Activated CD8-positive, alpha-beta memory T cell treated with anti-CD3 and anti-CD28 coated beads, Interleukin-2, amount 50 U/mL, for 24 hours (primary cell): ENCODE measurements at regions not wholly inside any gene's neighbourhood (a gene's known extent, or its start where the extent isn't known, plus 50 kb on each side); places are given as distances from the start of the nearest gene placed in this dataset.

Experiments
- DNase-seq: peaks from one replicate; pipeline ENCODE4 v3.0.0-alpha.2; 2020; ENCODE audit errors: extremely low read depth

DNA sequence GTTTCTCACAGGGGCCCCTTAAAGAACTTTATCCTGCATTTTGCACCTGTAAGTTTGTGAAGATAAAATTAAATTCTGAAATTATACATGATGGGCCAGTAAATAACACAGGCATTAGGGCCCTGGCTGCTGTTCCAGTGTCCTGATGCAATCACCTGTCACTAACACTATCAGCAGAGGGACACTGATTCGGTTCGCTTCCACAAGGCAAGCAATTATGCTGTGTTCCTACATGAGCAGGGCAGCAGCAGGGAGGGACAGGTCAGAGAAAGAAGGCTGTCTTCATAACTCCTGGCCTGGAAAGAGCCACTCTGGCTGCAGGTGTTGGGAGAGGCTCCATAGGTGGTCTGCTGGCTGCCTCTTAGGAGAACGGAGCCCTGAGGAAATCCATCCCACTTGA, 487.3 kb downstream of the MID1IP1 start:
- no peak for DNase-seq

DNA sequence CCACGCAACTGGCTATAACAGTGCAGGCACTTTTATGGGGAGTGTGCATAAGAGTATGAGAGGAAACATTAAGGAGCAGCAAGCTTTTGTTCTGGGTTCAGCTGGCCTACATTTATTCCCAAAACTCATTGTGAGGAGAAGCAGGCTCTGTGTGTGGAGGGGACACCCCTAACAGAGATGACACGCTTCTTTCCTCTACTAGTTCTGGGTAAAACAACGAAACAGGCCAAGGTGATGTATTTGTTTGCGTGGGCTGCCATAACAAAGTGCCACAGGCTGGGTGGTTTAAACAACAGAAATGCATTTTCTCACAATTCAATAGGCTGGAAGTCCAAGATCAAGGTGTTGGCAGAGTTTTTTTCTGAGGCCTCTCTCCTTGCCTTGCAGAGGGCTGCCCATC, 488.6 kb downstream of the MID1IP1 start:
- no peak for DNase-seq

DNA sequence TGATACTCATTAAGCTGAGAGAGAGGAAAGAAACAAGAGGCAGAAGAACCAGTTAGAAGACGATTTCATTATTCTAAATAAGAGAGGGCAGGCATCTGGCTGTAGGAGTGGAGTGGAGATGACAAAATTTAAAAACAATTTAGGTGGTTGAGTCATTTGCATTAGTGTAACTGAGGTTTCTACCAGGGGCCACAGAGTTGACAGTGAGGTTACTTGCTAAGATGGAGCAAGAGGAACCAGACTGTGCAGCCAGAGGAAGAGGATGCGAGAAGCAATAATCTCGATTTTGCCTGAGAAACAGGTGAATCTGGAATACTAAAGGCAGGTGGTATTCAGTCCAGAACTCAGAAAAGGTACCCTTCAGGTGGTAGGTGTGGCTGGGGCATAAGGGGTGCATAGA, 491.9 kb downstream of the MID1IP1 start:
- DNase-seq: no peak

DNA sequence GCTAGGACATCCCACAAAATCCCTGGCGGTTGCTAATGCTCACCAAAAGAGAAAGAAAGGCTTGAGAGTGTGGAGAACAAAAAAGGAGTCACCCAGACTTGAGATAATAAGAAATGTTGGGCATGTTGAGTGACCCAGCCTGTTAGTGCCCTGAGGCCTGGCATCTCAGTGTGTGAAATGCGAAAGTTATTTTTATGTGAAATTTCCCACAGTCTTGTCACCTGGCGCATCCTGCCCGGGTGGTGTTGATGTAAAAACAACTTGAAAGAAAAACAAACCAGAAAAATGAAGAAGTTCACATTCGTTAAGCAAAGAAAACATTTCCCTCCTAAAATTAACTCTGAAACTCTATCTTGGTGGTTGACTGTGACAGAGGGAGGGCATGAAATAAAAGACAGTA, 495.2 kb downstream of the MID1IP1 start:
- no peak for DNase-seq

DNA sequence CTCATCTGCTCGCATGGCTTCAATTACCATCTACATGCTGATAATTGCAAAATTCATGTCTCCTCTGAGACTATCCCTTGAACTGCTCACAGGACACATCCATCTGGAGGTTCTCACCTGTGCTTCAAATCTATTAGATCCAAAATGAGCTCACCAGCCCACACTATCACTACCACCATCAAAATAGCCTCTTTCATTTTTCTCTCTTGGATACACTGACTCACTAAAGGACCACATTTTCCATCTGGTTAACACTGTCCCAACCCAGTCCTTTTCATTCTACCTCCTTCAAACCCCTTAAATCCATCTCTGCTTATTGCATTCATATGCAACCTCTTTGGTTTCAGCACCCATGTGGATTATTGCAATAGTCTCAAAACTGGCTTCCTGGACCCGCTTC, 497.6 kb downstream of the MID1IP1 start:
- DNase-seq: no peak

DNA sequence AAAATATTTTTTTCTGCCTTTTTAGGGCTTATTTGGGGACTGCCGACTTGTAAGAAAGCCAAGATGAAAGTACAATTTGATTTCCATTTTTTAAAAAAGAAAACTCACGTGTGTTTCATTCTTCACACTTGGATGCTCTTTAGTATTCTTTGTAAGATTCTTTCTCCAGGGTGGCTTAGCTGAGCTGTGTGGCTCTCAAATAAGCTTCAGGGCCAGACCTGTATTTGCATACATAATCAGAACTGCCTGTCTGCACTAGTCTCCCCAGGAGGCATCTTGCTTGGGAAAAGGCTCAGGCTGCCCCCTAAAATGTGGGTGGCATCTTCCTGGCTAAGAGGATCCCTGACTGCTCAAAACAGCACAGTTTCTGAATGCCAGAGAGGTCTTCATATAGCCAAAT, 498.4 kb downstream of the MID1IP1 start:
- no peak for DNase-seq

DNA sequence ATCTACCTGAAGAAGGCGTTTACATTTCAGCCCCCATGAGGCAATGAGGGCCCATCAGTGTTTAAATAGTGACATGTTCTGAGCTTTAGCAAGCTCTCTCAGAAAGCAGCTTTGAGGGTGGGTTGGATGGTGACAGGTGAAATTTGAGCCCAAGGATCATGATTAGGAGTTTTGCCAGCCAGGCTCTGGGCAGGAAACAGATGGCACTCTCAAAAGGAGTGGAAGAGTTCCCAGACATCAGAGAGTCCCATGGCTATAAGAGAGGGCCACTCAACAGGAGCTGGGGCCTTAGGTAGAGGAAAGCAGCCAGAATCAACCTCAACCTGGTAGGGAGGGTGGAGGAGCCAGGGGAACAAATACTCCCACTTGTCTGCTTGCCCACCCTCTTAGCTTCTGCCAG, 499.8 kb downstream of the MID1IP1 start:
- DNase-seq: no peak

DNA sequence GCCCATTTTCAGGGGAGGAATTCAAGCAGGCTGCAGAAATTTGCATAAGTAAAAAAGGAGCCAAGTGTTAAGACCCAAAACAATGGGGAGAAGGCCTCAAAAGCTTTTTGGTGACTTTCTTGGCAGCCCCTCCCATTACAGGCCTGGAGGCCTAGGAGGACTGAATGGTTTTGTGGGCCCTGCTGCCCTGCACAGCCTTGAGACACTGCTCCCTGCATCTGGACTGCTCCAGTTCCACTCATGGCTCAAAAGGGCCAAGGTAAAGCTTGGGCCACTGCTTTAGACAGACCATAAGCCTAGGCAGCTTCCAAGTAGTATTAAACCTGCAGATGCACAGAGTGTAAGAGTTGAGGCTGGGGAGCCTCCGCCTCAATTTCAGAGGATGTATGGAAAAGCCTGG, 501.6 kb downstream of the MID1IP1 start:
- no peak for DNase-seq

DNA sequence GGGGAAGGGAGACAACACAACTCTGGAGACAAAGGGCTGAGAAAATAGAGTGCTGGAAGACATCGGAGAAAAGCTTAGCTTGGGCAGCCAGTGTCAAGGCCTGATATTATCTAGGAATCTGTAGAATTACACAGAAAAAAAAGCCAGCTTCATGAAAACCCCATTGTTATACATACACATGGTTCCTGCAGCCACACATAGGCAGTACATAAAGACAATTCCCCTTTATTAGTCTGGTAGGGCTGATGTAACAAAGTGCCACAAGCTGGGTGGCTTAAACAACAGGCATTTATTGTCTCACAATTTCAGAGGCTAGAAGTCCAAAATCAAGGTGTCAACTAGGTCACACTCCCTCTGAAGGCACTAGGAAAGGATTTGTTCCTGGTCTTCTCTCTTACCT, 503.5 kb downstream of the MID1IP1 start:
- no peak for DNase-seq

DNA sequence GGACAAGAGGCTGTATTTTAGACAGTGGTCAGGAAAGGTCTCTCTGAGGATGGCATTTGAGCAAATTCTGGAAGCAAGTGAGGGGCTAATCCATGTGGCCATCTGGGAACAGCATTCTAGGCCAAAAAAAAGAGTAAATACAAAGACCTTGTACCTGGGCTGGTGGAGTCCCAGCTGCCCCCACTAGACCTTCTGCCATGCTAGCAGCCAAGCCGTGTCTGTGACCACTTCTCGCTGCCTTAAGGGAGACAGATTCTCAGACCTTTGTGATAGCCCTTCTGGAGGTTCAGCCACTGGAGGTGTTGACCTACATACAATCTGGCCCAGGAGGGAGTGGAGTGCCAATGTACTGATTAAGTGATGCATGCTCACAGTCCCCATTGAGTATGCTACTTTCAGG, 506.2 kb downstream of the MID1IP1 start:
- no peak for DNase-seq

DNA sequence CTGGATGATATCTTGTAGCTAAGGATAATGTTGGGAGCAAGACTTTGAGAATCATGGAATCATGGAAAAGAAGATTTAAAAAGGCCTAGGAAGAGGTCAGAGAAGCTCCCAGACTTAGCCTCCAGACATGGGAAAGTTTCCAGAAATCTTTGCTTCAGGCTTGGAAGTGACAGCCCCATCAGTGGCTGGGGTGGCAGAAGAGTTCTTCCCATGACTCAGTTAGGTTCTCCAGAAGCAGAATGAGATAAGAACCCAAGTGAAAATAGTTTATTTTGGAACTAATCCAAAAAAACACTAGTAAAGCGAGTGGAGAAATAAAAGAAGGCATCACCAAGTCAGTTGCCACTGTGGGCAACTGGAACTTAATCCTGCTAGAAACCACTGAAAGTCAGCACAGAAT, 506.9 kb downstream of the MID1IP1 start:
- no peak for DNase-seq

DNA sequence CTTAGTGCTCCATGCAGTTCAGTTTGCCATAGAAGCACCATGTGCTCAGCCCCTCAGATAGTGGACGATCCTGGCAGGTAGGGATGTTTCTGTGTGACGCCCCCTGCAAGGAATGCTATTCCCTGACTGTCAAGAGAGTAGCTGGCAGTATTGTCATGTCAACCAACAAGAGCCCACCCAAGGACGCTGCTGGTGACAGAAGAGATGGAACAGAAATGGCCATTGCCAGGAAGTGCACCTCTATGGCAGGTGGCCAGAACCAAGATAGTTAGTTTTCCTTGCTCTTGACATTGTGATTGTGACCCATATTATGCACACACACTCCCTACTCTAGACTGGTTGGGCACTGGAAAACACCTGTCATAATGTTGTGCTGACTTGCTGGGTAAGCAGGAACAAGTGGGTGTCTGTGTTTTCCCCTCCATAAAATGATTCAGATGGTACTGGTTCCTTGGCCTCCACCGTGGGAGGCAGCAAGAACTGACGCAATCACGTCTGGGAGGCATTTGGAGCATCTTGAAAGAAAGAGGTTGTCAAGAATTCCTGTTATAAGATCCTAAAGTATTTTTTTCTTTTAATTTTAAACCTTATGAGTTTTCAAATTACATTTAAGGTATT, 507.9 kb downstream of the MID1IP1 start:
- DNase-seq: no peak

DNA sequence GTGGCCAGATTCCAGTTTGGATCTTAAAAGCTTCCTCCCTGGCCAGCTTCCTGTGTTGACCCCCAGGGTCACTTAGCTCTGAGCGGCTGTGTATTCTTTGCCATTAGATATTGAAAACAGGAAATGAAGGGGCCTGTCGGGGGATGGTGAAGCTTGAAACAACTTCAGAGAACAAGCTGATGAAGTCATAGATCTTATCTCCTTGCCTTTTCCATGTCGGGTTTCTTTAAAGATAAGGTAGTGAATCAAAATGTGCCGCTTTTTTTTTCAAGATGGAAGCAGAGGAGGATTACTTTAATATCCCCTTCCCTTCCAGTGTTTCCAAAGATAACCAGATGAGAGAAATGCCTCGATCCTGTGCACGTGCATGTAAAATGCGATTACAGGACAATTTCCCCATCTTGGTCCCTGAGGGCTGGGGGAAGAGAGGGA, 508.5 kb downstream of the MID1IP1 start:
- no peak for DNase-seq

DNA sequence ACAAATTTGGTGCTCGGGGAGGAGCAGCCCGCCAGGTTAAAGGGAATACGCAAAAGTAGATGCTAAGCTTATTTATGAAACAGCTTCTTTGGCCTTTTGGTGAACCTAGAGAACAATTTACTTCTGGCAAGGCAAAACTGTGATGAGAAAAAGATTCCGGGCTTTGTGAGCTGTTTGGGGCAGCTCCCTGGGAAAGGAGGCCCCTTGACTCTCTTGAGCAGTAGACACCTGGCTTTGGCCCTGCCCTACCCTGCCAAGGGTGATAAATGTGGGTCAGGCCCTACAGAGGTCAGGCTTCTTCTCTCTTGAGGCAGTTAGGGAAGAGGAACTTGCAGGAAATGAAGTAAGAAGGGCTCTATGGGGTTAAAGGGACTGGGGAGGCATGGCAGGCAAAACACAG, 509.6 kb downstream of the MID1IP1 start:
- no peak for DNase-seq

DNA sequence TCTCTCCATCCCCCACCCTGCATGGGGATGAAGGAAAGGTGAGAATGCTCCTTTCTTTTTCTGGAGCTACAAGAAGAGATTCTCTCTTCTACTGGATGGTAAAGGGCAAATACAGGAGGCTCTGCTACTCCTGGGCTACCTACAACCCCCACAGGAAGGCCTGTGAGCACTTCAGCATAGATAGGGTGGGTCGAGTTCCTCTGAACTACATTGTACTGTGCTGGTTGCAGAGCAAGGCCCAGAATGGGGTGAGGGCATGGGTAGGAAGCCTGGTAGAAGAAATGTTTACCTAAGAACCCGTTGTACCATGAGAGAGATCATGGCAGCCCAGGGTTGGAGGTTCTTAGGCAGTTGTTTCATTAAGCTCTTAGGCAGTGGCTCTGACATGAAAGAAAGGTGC, 510.4 kb downstream of the MID1IP1 start:
- DNase-seq: no peak

DNA sequence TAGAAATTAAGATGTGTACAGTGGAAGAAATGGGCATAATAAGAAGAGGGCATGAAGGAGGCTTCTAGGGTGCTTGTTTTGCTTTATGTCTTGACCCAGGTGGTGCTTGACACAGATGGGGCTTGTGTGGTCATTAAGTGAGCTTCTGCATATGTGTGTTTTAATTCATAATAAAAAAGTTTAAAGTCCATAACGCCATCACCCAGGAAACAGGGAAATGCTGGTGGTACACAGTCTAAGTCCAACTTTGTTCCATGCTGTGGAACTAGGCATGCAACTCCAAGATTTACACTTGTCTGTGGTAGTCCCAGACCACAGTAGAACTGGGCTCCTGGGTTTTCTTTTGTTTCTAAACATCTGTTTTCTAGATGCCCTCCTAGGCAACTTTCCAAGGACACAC, 511.9 kb downstream of the MID1IP1 start:
- no peak for DNase-seq

DNA sequence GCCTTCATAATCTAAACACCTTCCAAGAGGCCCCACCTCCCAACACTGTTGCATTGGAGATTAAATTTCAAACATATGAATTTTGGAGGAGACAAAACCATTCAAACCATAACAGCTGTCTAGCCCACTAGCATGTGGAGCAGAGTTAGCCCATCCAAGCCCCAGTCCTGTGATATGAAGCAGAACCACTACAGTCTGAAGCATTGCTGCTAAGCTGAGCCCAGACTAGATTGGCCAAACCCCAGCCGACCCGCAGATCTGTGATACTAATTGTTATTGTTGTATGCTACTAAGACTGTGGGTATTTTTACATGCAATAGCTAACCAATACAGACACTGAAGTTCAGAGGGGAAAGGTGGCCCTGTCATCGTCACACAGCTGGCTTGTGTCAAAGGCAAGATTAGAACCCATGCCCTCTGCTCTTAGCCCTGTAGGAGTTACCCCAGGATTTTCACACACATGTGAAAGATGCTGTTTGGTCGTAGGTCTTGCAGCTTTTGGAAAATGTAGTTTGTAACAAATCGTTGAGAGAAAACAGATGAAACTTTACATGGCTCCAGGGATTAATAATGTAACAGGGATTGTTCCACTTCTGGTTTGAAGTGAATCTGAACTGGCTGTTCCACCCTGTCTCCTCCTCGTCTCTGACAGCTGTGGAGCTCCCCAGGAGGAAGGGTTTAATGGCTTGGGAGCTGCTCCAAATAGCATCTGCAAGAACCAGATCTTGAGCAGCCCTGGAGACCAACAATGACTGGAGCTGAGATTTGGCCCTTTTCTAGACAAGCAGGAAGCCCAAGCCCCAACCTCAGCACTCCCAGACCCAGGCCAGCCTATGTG, 517.5 kb downstream of the MID1IP1 start:
- DNase-seq: no peak

DNA sequence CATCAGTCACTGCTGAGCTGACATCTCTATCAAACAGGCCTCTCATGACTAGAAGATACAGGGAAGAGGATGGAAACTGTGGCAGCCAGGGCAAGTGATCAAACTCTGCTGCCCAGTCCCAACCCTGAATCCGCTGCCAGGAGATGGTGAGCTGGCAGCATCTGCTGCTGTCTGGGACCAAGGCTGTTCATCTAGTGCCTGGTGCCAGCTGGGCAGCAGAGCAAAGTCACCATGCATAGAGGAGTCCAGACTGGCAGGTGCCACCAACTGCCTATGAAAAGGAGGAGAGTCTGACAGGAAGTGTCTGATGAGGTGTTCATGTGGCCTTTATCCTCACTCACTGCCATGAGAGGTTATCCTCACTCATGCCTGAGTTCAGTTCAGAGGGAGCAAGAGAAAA, 518.9 kb downstream of the MID1IP1 start:
- no peak for DNase-seq

DNA sequence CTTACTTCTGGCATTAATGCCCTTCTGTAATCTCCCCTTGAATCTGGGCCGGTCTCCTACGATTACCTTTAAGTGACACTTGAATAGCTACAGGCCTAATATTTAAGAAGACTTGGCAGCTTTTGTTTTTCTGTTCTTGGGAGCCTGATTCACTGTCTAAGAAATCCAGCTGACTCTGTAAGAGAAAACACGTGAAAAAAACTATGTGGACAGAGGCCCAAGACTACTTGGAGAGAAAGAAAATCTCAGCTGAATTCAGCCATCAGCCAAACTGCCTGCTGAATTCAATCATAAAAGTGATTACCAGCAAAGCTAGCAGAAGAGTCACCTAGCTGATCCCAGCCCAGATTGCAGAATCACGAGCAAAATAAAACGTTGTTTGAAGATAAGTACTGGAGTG, 521.2 kb downstream of the MID1IP1 start:
- DNase-seq: no peak

DNA sequence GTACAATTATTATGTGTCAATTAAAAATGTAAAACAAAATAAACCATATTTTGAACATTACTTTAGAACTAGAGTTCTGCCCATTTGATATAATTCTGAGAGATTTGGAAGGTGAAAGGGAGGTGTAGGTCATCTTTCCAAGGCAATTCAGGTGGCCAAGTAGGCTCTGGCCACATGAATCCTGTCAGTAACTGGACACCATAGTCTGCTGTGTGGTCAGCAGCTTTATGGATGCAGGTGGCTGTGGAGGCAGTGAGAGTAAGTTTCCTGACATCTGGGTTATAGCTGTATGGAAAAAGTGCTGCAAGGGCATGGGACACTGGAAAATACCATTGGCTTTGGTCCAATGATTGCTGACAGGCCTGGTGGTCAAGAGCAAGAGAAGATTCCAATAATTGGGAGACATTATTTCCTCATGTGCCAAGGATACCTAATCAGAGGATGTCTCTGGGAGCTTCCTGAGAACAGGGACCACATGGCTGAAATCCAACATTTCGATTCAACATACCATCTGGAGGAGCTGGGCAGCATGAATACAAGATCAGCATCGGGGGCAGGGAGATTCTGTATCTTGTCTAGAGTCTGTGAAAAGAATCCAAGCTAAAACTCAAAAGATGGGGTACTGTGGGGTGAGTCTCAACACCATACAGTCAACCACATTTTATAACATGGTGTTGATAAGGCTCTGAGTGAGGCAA, 523.1 kb downstream of the MID1IP1 start:
- DNase-seq: no peak

DNA sequence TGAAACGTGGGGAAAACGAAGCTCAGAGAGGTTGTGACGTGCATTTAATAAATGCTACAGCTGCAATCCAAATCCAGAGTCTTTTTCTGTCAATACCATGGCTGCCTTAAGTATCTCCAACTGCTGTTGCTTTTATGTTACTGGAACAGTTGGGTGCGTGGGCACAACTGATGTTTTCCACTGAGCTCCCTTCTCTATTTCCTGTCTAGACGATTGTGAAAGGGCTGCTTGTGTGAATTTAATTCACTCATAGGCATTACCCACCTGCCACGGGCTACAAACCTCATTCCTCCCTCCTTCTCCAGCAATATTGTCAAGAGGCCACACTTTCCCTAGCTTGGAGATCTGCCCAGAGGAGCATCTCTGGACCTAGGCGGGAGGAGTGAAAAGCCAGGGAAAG, 526.0 kb downstream of the MID1IP1 start:
- no peak for DNase-seq

DNA sequence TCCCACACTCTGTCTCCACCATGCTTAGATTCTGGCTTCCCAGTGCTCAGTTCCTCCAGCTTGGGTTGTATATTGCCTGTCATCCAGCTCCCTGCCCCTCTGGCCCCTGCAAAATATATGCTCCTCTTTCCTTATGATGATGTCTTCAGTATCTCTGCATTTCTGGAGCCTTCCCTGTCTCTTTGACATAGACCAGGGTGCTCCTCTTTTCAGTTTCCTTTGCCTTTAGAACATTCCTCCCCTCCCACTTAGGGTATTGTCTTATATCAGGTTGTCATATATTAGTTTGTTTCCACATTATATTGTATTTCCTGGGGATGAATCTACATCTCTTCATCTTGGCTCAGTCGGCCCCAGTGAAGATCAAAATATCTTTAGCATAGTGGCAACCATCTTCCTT, 526.4 kb downstream of the MID1IP1 start:
- no peak for DNase-seq

DNA sequence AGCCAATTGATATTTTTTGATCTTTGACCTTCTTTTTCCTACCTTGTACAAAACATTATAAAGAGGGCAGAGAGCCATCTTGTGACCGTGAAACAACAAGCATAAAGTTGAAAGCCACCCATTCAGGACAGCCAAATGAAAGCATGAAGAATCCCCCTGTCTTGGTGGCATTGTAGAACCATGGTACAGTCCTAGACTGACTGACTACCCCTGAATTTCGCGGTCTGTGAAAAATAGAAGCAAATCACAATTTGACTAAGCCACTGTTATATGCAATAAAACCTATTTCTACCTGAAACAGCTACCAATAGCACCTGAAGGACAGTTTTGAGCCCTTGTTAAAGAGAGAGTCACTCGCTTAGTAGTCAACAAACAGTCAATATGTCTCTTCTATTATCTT, 527.4 kb downstream of the MID1IP1 start:
- DNase-seq: no peak
